K562 (cell line): ENCODE measurements at regions not wholly inside any gene's neighbourhood (a gene's known extent, or its start where the extent isn't known, plus 50 kb on each side); places are given as distances from the start of the nearest gene placed in this dataset.

ENCODE experiments used
- ATAC-seq: fragments of 200-7000 bp; cut with Tn5 transposase; 3 replicates; pipeline ENCODE4 v1.9.1; 2020; ENCODE audit warnings: moderate library complexity
- BruUV-seq: library from RNA; stranded (reverse); fragments of 400-500 nt; replicated peaks from 2 replicates; lab custom pipeline; 2021; lab: Mats Ljungman, UMichigan
- CTCF ChIA-PET: fragments of 300-600 bp; formaldehyde crosslinking; extraction: SDS; loops from one replicate; lab custom pipeline; 2021; ENCODE audit warnings: low intra/inter-chr PET ratio; lab: Yijun Ruan, JAX
- POLR2A ChIA-PET: fragments of 300-600, 350-650 bp; sonication (Branson Sonifier 250); formaldehyde crosslinking; extraction: SDS; loops from one replicate; lab custom pipeline; 2021; ENCODE audit warnings: antibody characterized with exemption, inconsistent platforms; lab: Yijun Ruan, JAX
- DNase-seq, 4 experiments: peaks; one replicate each; pipeline versions ENCODE4 v3.0.0 to v3.0.0-alpha.2; 2011 to 2018; ENCODE audit warnings: low spot score in 3 of 4, mixed read lengths in 3 of 4; ENCODE audit errors: extremely low read depth in 1 of 4
- FAIRE-seq: peaks from 2 replicates; lab custom pipeline; 2011; peaks lifted over from hg19 to GRCh38; lab: Jason Lieb, UNC
- H2AFZ ChIP-seq: 2 replicates; pipeline ENCODE4 v1.6.0; 2011; ENCODE audit warnings: low read depth, low read length, control low read depth, inconsistent platforms
- H3K27ac ChIP-seq: fragments of 200-600 bp; 3 replicates; pipeline ENCODE4 v1.8.0; 2011; ENCODE audit warnings: low read depth, mild to moderate bottlenecking, control low read depth, inconsistent platforms, low read length, moderate library complexity, mixed read lengths; ENCODE audit errors: extremely low read depth
- H3K27me3 ChIP-seq, 2 experiments: fragments of 300-600 bp in 1 of 2; 2 replicates in 1 of 2; 3 replicates in 1 of 2; pipeline versions ENCODE4 v1.6.0 to v1.8.0; 2011; ENCODE audit warnings: inconsistent platforms in 2 of 2, low read length in 2 of 2, mild to moderate bottlenecking in 1 of 2, mixed read lengths in 1 of 2, moderate library complexity in 1 of 2; ENCODE audit not compliant: control insufficient read depth in 2 of 2, insufficient read depth in 2 of 2
- H3K36me3 ChIP-seq: fragments of 300-600 bp; 3 replicates; pipeline ENCODE4 v1.8.0; 2011; ENCODE audit warnings: mild to moderate bottlenecking, low read length, inconsistent platforms; ENCODE audit not compliant: control insufficient read depth, insufficient read depth
- H3K4me1 ChIP-seq, 2 experiments: fragments of 200-600 bp in 1 of 2; replicated peaks in 1 of 2; 2 replicates in 1 of 2; 3 replicates in 1 of 2; pipeline versions ENCODE4 v1.5.1 to v1.8.0; 2011; ENCODE audit warnings: inconsistent platforms in 2 of 2, low read length in 2 of 2, mild to moderate bottlenecking in 1 of 2, mixed read lengths in 1 of 2, moderate library complexity in 1 of 2; ENCODE audit not compliant: control insufficient read depth in 2 of 2, insufficient read depth in 2 of 2
- H3K4me2 ChIP-seq: 2 replicates; pipeline ENCODE4 v1.6.1; 2011; ENCODE audit warnings: low read length, control low read depth, inconsistent platforms, mixed read lengths; ENCODE audit not compliant: insufficient read depth
- H3K4me3 ChIP-seq: fragments of 200-600 bp; sonication (generic), shearing (Covaris generic); 2 replicates; pipeline ENCODE4 v1.5.1; 2016; ENCODE audit warnings: control low read depth, inconsistent platforms
- H3K79me2 ChIP-seq: fragments of 200-600 bp; 3 replicates; pipeline ENCODE4 v1.8.0; 2011; ENCODE audit warnings: low read length, inconsistent platforms; ENCODE audit not compliant: control insufficient read depth, insufficient read depth
- H3K9ac ChIP-seq, 2 experiments: 2 replicates each; pipeline versions ENCODE4 v1.6.0 to v1.6.1; 2011; ENCODE audit warnings: low read depth in 2 of 2, low read length in 2 of 2, control low read depth in 1 of 2, inconsistent platforms in 1 of 2, mild to moderate bottlenecking in 1 of 2, mixed read lengths in 1 of 2; ENCODE audit not compliant: insufficient read depth in 1 of 2
- H3K9me1 ChIP-seq: one replicate; pipeline ENCODE4 v1.6.0; 2011; ENCODE audit warnings: inconsistent platforms, mild to moderate bottlenecking, low read length, moderate library complexity; ENCODE audit not compliant: control insufficient read depth, insufficient read depth
- H3K9me3 ChIP-seq: replicated peaks from 2 replicates; pipeline ENCODE4 v1.5.1; 2011; ENCODE audit warnings: low read depth, low read length, inconsistent platforms; ENCODE audit not compliant: control insufficient read depth, insufficient read depth
- H4K20me1 ChIP-seq: replicated peaks from 2 replicates; pipeline ENCODE4 v1.6.1; 2011; ENCODE audit warnings: low read length, inconsistent platforms, mixed read lengths; ENCODE audit not compliant: control insufficient read depth, insufficient read depth
- ARID1B ChIP-seq: fragments of 450-650 bp; IDR thresholded peaks from 2 replicates; pipeline ENCODE4 v1.6.1; 2016; ENCODE audit warnings: antibody characterized with exemption, mild to moderate bottlenecking, inconsistent platforms
- HNRNPH1 ChIP-seq: fragments of 200-400 bp; formaldehyde crosslinking; optimal IDR thresholded peaks from 2 replicates; pipeline ENCODE3; 2017; ENCODE audit warnings: low read depth, mild to moderate bottlenecking, low read length, moderate library complexity
- MAFK ChIP-seq: IDR thresholded peaks from 2 replicates; pipeline ENCODE4 v1.6.1; 2011; ENCODE audit warnings: low read length, improper control_type of control experiment
- POU5F1 ChIP-seq: fragments of 150-350 bp; IDR thresholded peaks from 2 replicates; pipeline ENCODE4 v1.6.1; 2014; ENCODE audit warnings: borderline replicate concordance, low read length, low read depth, mild to moderate bottlenecking; ENCODE audit not compliant: partially characterized antibody
- SP1 ChIP-seq: sonication (generic); formaldehyde crosslinking; IDR thresholded peaks from 2 replicates; pipeline ENCODE4 v1.8.1; 2022; ENCODE audit warnings: mild to moderate bottlenecking, missing genetic modification reagents
- SREBF2 ChIP-seq: sonication (generic); formaldehyde crosslinking; IDR thresholded peaks from 2 replicates; pipeline ENCODE4 v1.4.0; 2020; ENCODE audit warnings: mild to moderate bottlenecking, missing genetic modification reagents
- ZBTB7A ChIP-seq: IDR thresholded peaks from 2 replicates; pipeline ENCODE4 v1.6.1; 2011; ENCODE audit warnings: low read depth, mild to moderate bottlenecking, low read length, moderate library complexity, borderline replicate concordance; ENCODE audit not compliant: control insufficient read depth
- ZNF133 ChIP-seq: fragments of 250-450 bp; sonication (Bioruptor Pico); IDR thresholded peaks from 2 replicates; pipeline ENCODE4 v1.4.0; 2020; ENCODE audit warnings: mild to moderate bottlenecking
- ZNF263 ChIP-seq: sonication (generic); formaldehyde crosslinking; IDR thresholded peaks from 2 replicates; pipeline ENCODE4 v1.8.0; 2022; ENCODE audit warnings: mild to moderate bottlenecking, missing genetic modification reagents, borderline replicate concordance
- ZNF75A ChIP-seq: fragments of 450-650 bp; formaldehyde crosslinking; IDR thresholded peaks from 2 replicates; pipeline ENCODE4 v1.4.0; 2020; ENCODE audit warnings: mild to moderate bottlenecking
- WGBS: fragments of 100-300 bp; shearing (Covaris generic); methylation state at CpG from one replicate; pipeline ENCODE4 v1.1.6; 2016; ENCODE audit warnings: low coverage, mixed read lengths; ENCODE audit not compliant: insufficient coverage; ENCODE audit errors: missing lambda C conversion rate; 5-methylcytosine and 5-hydroxymethylcytosine counted together
- in situ Hi-C: fragments of 300-500 bp; cut with MboI; formaldehyde crosslinking; loops from 4 replicates; pipeline ENCODE4 v1.15.0; 2018; ENCODE audit warnings: inconsistent platforms, mixed read lengths
- intact Hi-C: fragments of 100-400 bp; cut with micrococcal nuclease; formaldehyde crosslinking; loops from 2 replicates; pipeline ENCODE4 v1.14.2; 2022
- TF ChIP-seq, protein P1 (sequence below): fragments of 250-450 bp; sonication (Bioruptor Pico); IDR thresholded peaks from 2 replicates; pipeline ENCODE4 v1.8.0; 2021; ENCODE audit warnings: borderline replicate concordance, mild to moderate bottlenecking, moderate library complexity; ENCODE audit not compliant: poor library complexity, severe bottlenecking
- TF ChIP-seq, protein P2 (sequence below): fragments of 450-650 bp; IDR thresholded peaks from 2 replicates; pipeline ENCODE4 v1.6.1; 2017; ENCODE audit warnings: antibody characterized with exemption

GRCh38 chr14:49057838-49058510, 528.2 kb downstream of the RPS29 start:
- WGBS: 0% methylated on average over 1 of the region's 1 CpG
- Histone ChIP-seq H3K4me3 (no peak overlapping the region), H2AFZ (no peak overlapping the region), H3K4me2 (no peak overlapping the region), H3K36me3 (no peaks in the 10 kb centered on the region), H3K9me1 (no peaks in the 10 kb centered on the region), H4K20me1 (no peaks in the 10 kb centered on the region), H3K79me2 (no peaks in the 10 kb centered on the region), H3K4me1 (no peaks in the 10 kb centered on the region), H3K27ac (no peak overlapping the region), H3K9me3 (no peaks in the 10 kb centered on the region), H3K27me3 (no peaks in the 10 kb centered on the region), H3K9ac (no peak overlapping the region)
- intact Hi-C loops: no loop called here
- in situ Hi-C loops: no loop called here
- no peak for FAIRE-seq
- ChIA-PET POLR2A (no interaction called here), CTCF (no interaction called here)
- no peak for ATAC-seq
- no peak for DNase-seq
- no TSS peak for BruUV-seq
- TF ChIP-seq HNRNPH1 (no peak), SP1 (no peak), ARID1B (no peak), MAFK (no peak), SREBF2 (CRISPR knock-in tag) (no peak), ZNF133 (CRISPR knock-in tag) (no peak), ZNF75A (CRISPR knock-in tag) (no peak), ZBTB7A (no peak), POU5F1 (no peak), ZNF263 (CRISPR knock-in tag) (no peak)
- TF ChIP-seq, protein P1, sequence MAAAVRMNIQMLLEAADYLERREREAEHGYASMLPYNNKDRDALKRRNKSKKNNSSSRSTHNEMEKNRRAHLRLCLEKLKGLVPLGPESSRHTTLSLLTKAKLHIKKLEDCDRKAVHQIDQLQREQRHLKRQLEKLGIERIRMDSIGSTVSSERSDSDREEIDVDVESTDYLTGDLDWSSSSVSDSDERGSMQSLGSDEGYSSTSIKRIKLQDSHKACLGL: no peak
- TF ChIP-seq, protein P2, sequence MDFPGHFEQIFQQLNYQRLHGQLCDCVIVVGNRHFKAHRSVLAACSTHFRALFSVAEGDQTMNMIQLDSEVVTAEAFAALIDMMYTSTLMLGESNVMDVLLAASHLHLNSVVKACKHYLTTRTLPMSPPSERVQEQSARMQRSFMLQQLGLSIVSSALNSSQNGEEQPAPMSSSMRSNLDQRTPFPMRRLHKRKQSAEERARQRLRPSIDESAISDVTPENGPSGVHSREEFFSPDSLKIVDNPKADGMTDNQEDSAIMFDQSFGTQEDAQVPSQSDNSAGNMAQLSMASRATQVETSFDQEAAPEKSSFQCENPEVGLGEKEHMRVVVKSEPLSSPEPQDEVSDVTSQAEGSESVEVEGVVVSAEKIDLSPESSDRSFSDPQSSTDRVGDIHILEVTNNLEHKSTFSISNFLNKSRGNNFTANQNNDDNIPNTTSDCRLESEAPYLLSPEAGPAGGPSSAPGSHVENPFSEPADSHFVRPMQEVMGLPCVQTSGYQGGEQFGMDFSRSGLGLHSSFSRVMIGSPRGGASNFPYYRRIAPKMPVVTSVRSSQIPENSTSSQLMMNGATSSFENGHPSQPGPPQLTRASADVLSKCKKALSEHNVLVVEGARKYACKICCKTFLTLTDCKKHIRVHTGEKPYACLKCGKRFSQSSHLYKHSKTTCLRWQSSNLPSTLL: no peak
